ENCODE measurements at regions not wholly inside any gene's neighbourhood (a gene's known extent, or its start where the extent isn't known, plus 50 kb on each side); places are given as distances from the start of the nearest gene placed in this dataset.

GRCh38 chrX:121581885-121582284 is 534.5 kb downstream of the GLUD2 start:
- Histone ChIP-seq H3K4me3 (ENCODE audit: low read depth, low read length) (no peak overlapping the region), H3K36me3 (ENCODE audit: control insufficient read depth, insufficient read depth, low read length) (no peaks in the 10 kb centered on the region), H3K27me3 (ENCODE audit: control insufficient read depth, insufficient read depth, low read length) (no peaks in the 10 kb centered on the region)
- POLR2A ChIA-PET, result no interaction called here
- no peak for DNase-seq (ENCODE audit: low read depth)
- TF ChIP-seq CTCF (IDR thresholded peaks at IDR 0.05; ENCODE audit: insufficient read depth, low read depth, low read length), result no peak
- CTCF ChIA-PET, result no interaction called here

GRCh38 chrX:121585626-121586025 is 538.2 kb downstream of the GLUD2 start:
- POLR2A ChIA-PET, result no interaction called here
- Histone ChIP-seq H3K4me3 (ENCODE audit: low read depth, low read length) (no peak overlapping the region), H3K36me3 (ENCODE audit: control insufficient read depth, insufficient read depth, low read length) (no peaks in the 10 kb centered on the region), H3K27me3 (ENCODE audit: control insufficient read depth, insufficient read depth, low read length) (no peaks in the 10 kb centered on the region)
- no peak for TF ChIP-seq CTCF (IDR thresholded peaks at IDR 0.05; ENCODE audit: insufficient read depth, low read depth, low read length)
- DNase-seq (ENCODE audit: low read depth), result no peak
- CTCF ChIA-PET, result no interaction called here

GRCh38 chrX:121592884-121593283 is 545.5 kb downstream of the GLUD2 start:
- no peak overlapping the region for H3K4me3 ChIP-seq (ENCODE audit: low read depth, low read length)
- no peak for DNase-seq (ENCODE audit: low read depth)
- ChIA-PET POLR2A (no interaction called here), CTCF (no interaction called here)
- no peaks in the 10 kb centered on the region for H3K36me3 ChIP-seq (ENCODE audit: control insufficient read depth, insufficient read depth, low read length)
- TF ChIP-seq CTCF (IDR thresholded peaks at IDR 0.05; ENCODE audit: insufficient read depth, low read depth, low read length), result no peak
- no peaks in the 10 kb centered on the region for H3K27me3 ChIP-seq (ENCODE audit: control insufficient read depth, insufficient read depth, low read length)

GRCh38 chrX:121598356-121598755 is 550.9 kb downstream of the GLUD2 start:
- Histone ChIP-seq H3K4me3 (ENCODE audit: low read depth, low read length) (no peak overlapping the region), H3K27me3 (ENCODE audit: control insufficient read depth, insufficient read depth, low read length) (no peaks in the 10 kb centered on the region), H3K36me3 (ENCODE audit: control insufficient read depth, insufficient read depth, low read length) (no peaks in the 10 kb centered on the region)
- DNase-seq (ENCODE audit: low read depth), result no peak
- ChIA-PET POLR2A (no interaction called here), CTCF (no interaction called here)
- TF ChIP-seq CTCF (IDR thresholded peaks at IDR 0.05; ENCODE audit: insufficient read depth, low read depth, low read length), result no peak

GRCh38 chrX:121635141-121635540 is 587.7 kb downstream of the GLUD2 start:
- no peak for TF ChIP-seq CTCF (IDR thresholded peaks at IDR 0.05; ENCODE audit: insufficient read depth, low read depth, low read length)
- Histone ChIP-seq H3K27me3 (ENCODE audit: control insufficient read depth, insufficient read depth, low read length) (no peaks in the 10 kb centered on the region), H3K4me3 (ENCODE audit: low read depth, low read length) (no peak overlapping the region), H3K36me3 (ENCODE audit: control insufficient read depth, insufficient read depth, low read length) (no peaks in the 10 kb centered on the region)
- ChIA-PET POLR2A (no interaction called here), CTCF (interaction anchor here (0.5 kb wide), 1 partner anchor 149 kb away, joined by 3 read pairs; no protein-coding TSS in a partner anchor)
- no peak for DNase-seq (ENCODE audit: low read depth)
